ENCODE measurements at regions not wholly inside any gene's neighbourhood (a gene's known extent, or its start where the extent isn't known, plus 50 kb on each side); places are given as distances from the start of the nearest gene placed in this dataset.

DNA sequence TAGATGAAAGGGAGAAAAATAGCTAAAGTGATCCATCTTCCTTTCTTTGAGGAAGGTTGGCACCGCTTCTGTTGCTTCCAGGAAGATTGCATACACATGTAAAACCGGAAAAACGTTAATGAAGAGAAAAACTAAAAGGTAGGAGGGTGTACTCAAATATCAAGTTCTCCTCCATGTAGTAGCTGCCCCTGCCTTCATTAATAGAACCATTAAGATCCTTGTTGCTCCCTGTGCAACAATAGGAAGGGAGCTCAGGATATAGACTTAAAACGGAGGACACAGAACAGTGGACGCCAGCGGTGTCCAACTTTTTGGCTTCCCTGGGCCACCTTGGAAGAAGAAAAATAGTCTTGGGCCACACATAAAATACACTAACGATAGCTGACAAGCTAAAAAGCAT lies 118.9 kb downstream of the TMEM174 start:
- no peak for DNase-seq (ENCODE audit: low read depth, low spot score)
- no peak overlapping the region for H3K4me3 ChIP-seq (ENCODE audit: low read depth, low read length)
- in situ Hi-C loops (cut with HindIII; ENCODE audit: low sequenced_read_pairs) = no loop called here
- TF ChIP-seq, protein P1, sequence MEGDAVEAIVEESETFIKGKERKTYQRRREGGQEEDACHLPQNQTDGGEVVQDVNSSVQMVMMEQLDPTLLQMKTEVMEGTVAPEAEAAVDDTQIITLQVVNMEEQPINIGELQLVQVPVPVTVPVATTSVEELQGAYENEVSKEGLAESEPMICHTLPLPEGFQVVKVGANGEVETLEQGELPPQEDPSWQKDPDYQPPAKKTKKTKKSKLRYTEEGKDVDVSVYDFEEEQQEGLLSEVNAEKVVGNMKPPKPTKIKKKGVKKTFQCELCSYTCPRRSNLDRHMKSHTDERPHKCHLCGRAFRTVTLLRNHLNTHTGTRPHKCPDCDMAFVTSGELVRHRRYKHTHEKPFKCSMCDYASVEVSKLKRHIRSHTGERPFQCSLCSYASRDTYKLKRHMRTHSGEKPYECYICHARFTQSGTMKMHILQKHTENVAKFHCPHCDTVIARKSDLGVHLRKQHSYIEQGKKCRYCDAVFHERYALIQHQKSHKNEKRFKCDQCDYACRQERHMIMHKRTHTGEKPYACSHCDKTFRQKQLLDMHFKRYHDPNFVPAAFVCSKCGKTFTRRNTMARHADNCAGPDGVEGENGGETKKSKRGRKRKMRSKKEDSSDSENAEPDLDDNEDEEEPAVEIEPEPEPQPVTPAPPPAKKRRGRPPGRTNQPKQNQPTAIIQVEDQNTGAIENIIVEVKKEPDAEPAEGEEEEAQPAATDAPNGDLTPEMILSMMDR (IDR thresholded peaks at IDR 0.05; ENCODE audit: low read depth, low read length) = no peak

DNA sequence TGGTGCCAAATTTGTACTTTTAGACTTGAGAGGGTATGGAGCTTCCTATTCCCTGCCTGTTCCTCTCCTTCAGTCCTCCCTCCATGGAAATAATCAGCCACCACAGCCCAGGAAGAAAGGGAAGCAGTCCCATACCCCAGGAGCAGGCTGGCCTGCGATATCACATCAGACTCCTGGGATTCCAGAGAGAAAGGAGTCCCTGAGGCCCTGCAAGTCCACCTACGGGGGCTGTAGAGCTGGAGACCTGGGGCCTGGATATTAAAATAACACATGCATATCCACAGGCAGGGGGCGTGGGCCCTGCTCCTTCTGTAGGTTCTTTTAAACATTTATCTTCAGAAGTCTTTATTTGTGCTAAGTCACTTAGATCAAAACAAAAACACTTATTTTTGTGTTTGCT lies 117.2 kb downstream of the TMEM174 start:
- H3K4me3 ChIP-seq (ENCODE audit: low read depth, low read length) = no peak overlapping the region
- TF ChIP-seq, protein P1 (IDR thresholded peaks at IDR 0.05; ENCODE audit: low read depth, low read length) = no peak
- in situ Hi-C loops (cut with HindIII; ENCODE audit: low sequenced_read_pairs) = no loop called here
- no peak for DNase-seq (ENCODE audit: low read depth, low spot score)

DNA sequence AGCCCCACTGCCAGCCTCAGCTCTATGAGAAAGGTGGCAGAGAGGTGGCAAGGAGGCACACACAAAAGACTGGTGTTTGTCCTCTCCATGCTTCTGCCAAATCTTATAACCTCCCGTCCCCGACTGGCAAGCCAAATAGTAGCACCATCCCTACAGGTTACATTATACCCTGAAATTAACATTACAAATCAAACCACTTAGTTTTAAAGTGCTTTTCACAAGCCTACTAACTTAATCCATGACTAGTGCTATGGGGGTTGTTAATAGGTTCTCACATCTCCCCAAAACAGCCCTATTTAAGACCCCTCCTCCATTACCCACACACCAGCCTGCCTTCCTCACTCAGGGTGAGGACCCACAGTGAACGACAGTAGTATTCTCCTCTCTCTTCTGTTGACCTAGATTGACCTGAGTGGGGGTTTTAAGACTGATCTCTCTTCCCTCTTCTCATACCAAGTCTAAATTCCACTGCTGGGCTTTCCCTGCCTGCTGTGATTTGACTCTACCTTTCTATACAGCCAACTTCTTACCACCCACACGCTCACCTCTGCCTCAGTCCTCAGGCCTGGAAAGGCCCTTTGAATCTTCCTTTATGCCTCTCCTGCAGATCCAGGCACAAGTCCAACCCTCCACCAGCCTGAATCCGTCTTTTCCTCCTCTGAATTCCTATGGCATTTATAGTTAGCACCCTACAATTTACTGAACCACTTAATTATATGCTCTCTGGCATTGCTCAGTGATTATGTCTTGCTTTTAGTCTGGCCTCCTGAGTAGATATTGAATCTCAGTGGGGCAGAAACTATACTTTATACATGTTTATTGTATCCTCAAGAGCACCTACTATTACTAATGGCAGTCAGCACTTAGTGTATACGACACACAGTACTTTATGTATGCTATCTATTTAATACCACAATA lies 116.1 kb downstream of the TMEM174 start:
- in situ Hi-C loops (cut with HindIII; ENCODE audit: low sequenced_read_pairs) = no loop called here
- TF ChIP-seq, protein P1 (IDR thresholded peaks at IDR 0.05; ENCODE audit: low read depth, low read length) = no peak
- no peak overlapping the region for H3K4me3 ChIP-seq (ENCODE audit: low read depth, low read length)
- no peak for DNase-seq (ENCODE audit: low read depth, low spot score)

DNA sequence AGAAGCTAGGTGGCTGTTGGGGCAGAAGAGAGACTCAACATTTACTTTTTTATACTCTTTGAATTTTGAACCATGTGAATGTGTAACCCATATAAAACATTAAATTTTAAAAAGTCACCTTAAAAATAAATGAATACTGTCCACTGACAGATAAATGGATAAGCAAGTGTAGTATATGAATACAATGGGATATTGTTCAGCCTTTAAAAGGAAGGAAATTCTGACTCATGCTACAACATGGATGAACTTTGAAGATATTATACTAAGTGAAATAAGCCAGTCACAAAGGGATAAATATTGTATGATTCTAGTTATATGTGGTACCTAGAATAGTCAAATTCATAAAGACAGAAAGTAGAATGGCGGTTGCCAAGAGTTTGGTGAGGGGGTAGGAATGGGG lies 113.9 kb downstream of the TMEM174 start:
- no peak overlapping the region for H3K4me3 ChIP-seq (ENCODE audit: low read depth, low read length)
- DNase-seq (ENCODE audit: low read depth, low spot score) = no peak
- in situ Hi-C loops (cut with HindIII; ENCODE audit: low sequenced_read_pairs) = no loop called here
- TF ChIP-seq, protein P1 (IDR thresholded peaks at IDR 0.05; ENCODE audit: low read depth, low read length) = no peak

DNA sequence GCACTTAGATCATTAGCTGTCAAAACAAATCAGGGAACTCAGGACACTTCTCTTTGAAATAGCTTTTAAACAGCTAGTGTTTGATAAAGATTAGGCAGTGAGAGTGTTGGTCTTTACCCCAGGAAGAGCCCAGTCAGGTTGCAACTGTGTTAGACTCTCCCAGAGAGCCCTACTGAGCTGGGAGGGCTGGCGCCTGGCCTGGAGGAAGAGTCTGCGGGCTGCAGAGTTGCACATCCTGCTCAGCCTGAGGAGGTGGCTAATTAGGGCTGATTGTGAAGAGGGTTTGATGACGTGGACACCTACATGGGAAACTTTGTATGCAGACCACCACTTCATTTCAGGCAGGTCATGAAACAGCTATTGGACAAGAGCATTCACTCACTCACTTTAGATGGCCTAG lies 112.0 kb downstream of the TMEM174 start:
- TF ChIP-seq, protein P1 (IDR thresholded peaks at IDR 0.05; ENCODE audit: low read depth, low read length) = no peak
- no peak for DNase-seq (ENCODE audit: low read depth, low spot score)
- no peak overlapping the region for H3K4me3 ChIP-seq (ENCODE audit: low read depth, low read length)
- in situ Hi-C loops (cut with HindIII; ENCODE audit: low sequenced_read_pairs) = no loop called here

DNA sequence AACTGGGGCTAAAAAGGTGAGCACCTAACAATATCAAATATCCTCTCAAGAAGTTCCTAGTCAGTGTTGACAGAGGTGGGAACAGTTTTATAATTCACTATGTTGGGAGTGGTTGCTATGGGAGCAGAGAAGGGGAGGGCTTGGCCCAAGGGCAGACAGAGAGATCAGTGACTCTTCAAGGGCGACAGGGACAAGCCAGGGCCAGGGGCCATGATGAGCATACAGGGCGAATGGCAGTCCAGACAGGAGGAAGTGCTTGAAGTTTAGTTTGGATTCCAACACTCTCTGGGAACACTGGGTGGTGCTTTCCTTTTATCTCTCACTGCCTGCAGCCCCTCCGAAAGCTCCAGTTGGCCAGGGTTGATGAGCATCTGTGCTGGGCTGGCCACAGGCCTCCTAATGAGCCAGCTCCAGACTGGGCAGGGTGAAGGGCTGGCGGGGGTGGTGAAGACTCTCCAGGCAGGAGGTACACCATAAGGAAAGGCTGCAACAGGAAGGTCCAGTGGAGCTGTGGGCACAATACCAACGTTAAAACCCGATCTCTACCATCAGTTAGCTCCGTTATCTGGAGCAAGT lies 111.3 kb downstream of the TMEM174 start:
- H3K4me3 ChIP-seq (ENCODE audit: low read depth, low read length) = no peak overlapping the region
- in situ Hi-C loops (cut with HindIII; ENCODE audit: low sequenced_read_pairs) = no loop called here
- TF ChIP-seq, protein P1 (IDR thresholded peaks at IDR 0.05; ENCODE audit: low read depth, low read length) = no peak
- DNase-seq (ENCODE audit: low read depth, low spot score) = no peak
